ENCODE measurements at regions not wholly inside any gene's neighbourhood (a gene's known extent, or its start where the extent isn't known, plus 50 kb on each side); places are given as distances from the start of the nearest gene placed in this dataset.

DNA sequence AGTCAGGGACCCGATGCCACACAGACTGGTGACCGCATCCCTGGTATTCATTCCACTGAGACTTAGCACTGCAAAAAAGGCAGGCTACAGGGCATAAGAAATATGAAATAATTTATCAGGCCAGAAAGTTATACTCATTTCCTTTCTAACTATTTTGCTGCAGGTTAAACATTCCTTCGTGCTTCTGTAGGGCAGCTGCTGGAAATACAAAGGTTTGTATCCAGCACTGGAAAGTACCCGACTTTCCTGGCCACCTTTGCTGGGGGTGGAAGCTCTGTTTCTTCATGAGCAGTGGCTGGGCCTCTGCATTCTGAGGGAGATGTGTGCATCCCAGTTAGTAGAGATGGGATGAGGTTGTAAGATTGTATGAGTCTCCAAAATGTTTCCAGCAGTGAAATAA, 478.6 kb upstream of the WWC1 start:
- no peak for DNase-seq

DNA sequence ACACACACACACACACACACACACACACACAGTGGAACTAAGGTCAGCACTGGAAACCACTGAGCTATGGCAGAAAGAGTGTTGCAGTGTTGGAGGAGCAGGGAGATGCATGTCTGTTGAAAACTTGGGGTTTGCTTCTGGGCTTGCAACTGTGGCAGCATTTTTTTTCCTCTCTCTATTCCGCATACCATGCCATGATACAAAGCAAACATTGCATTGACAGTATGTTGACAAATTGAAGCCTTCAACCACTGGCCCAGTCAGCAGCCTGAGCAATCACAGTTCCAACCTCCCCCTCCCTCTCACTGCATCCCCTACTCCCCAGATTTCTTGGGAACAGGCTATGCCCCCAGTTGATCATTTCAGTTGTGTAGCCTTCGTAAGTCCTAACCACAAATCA, 478.1 kb upstream of the WWC1 start:
- no peak for DNase-seq

DNA sequence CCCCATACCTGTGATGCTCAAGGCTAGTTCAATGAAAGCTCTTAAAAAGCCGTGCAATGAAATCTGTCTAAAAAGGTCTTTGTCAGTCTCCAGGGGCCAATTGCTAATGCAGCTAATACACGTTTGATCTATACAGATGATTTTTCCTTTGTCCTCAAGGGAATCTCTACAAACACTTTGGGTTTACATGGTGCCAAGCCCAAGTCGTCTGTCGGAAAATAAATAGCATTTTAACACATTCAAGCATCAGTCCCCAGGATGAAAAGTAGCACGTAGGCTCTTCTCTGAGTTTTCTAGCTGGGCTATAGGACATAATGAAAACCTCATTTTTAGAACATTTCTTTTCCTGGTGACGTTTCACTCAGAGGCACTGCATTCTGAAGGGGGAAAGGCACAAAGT, 477.4 kb upstream of the WWC1 start:
- DNase-seq: no peak

DNA sequence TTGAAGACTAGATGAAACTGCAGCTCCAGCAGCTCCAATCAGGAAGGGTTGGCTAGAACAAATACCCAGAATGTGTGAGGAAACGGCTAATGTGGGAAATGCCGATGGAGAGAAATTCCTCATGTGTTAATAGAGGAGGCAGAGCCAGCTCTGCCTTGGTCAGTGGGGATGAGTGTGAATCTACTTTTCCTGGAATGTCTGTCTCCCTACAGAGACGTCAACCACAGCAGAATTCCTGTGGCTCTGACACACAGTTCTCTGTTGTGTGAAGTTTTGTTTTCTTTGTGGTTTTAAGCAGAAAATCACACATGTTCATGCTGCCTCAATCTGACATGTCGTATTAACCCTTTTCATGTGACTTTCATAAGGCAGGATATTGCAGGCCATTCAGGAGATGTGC, 476.6 kb upstream of the WWC1 start:
- DNase-seq: no peak

DNA sequence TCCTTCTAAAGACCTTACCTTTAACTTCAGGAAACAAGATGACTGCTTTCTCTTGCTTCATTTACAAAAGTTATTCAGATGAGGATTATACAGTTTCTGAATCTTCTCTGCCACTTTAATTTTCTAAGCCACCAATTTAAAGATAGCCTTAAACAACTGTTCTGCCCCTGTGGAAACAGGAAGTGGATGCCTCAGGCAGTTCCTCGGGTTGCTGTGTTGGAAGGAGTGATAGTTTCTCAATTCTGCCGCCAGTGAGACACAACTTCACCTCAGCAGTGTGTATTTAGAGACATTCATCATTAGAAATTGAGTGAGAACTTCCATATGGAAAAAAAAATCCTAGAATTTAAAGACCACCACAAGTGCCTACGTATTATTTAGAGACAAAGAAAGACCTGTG, 475.1 kb upstream of the WWC1 start:
- DNase-seq: peak; percentile 9

DNA sequence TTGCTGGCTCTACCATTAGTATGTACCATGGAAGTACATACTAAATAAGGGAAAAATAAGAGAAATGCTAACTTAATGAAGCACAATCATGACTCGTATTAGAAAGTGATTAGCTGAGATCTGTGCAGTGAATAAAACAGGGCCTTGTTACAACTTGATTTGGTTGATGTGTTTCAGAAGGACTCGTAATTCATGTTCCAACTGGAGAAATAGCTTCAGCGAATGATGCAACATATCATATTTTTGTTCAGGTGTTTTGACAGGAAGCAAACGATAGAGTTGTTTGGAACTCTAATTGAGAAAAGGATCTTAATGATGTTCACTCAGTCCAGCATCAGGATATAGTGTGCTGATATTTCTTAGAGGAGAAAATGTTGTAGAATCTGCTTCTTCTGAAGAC, 474.6 kb upstream of the WWC1 start:
- no peak for DNase-seq

DNA sequence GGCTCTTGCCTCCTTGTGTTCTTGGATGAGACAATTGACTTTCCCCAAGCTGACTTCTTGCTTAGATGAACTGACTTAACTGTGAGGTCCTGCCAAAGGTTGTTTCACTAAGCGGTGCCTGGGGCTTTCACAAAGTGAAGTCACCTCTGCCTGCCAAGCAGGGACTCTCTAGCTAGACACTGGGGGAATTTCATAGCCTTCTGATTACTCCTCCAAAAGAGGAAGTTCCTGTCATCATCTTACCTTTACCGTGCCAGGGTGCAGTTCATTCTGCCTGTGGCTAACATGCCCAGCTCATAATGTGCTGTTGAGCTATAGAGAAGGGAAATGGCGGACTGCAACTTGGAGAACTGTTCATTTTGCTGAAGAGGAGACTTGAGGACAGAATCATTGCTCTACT, 472.0 kb upstream of the WWC1 start:
- DNase-seq: no peak

DNA sequence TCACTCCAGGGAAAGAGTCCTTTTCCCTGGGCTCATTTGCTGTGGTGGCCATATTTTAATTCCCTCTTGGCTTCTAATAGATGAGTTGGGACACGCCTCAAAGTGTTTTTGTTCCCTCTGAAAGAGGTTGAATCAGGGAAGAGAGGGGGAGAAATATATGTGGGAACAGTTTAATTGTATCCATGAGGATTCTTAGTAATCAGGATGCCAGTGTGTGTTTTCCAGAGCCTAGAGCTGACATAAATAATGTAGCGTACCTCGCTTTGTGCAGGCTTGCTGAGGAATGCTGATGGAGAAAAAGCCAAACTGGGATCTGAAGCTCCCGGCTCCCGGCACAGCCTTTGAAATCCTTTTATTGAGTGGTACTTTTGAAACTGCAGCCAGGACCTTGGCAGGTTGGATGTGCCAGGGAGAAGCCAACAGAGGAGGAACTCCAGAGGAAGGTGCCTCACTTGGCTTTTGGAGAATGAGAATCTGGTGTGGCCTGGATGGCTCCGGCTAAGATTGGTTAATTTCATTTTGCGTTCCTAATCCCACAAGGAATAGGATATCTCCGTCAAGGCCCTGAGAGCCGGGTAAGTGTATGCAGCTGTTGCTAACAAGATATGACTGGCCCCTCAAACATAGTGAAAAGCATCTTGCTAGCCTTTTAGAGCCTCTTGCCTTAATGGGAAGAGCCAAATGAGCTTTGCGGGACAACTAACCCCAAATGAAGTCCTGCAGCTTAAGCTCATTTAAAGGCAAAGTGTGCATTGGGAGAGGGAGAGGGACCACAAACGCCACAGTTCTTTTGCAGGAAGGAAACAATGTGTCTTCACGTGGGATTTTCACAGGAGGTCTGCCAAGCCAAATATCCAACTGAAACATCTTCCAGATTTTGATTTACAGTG, 471.1 kb upstream of the WWC1 start:
- no peak for DNase-seq

DNA sequence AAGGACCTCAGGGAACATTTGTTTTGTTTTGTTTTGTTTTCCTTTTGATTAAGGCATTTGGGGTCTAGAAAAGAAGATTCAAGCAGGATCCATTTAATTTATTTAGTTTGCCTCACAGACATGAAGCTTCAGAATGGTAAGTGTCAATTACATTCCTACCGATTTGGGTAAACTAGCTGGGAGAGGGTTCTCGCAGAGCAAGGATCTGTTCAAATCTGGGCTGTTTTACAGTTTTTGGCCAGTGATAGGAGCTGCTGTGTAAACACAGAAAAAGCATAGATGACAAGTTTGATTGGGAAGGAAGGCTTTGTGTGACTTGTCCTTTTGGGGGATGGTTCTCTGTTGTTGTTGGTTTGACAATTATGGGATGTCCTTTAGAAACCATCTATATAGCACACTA, 470.3 kb upstream of the WWC1 start:
- no peak for DNase-seq

DNA sequence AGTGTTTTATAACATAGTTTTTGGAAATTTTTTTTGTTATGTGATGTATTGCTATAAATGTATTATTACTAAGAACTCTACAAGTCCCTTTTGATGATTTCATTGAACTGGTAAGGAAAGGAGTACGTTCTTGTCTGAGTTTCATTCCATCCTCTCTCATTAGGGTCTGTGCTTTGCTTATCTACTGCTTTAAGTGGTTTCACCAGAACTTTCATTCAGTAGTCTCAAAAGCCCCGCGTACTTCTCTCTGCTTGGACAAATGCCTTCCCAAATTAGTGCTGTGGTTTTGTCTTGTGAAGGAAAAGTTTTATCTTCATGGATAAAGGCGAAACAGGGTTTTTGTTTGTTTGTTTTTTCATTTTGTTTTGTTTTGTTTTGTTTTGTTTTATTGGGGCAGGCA, 469.8 kb upstream of the WWC1 start:
- DNase-seq: no peak

DNA sequence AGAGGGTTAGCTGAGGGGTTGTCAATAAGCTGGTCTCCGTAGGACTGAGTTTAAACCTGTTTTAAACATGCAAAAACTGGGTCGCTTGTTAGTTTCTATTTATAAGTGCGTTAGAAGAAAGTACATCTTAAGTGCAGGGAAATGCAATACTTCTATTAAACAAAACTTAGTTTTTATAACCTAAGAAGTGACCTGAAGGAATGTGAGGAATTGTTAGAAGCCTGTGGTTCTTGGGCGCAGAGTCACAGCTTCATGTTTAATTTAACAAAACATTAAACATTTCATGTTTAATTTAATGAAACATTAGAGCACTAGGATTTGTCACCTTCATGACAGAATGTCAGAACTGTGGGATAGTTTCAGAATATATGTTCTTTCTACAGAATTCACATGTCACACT, 469.2 kb upstream of the WWC1 start:
- DNase-seq: no peak

DNA sequence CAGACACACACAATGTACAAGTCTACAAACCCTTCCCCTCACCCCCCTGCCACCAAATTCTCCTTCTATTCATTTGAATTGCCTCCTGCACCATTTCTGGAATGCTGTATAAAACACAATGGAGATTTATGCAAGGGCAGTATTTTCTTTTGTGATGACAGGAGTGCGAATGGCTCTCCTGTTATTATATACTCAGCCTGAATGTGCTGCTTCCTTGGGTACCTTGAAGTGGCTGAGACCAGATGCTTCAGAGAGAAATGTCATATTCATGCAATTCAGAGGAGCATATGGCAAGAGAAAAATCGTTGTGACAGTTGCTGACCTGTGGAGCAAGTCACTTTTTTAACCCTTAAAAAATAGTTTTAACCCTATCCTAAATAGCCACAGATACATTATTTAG, 468.0 kb upstream of the WWC1 start:
- no peak for DNase-seq

DNA sequence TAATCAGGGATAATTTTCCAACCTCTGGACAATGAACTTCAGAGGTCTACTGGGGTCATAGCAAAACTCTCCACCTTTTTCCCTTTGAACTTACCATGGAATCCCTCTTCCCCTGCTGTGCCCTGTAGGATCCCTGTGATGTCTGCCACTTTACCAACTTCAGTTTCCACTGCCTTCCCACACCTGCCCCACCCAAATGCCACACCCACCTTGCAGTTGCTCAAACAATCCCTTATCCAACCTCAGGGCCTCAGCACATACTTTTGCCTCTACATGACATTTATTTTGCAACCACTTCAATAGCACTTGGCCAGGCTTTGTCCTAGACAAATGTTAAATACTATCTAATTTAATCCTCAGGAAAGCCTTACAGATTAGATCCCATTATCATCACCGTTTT, 463.7 kb upstream of the WWC1 start:
- no peak for DNase-seq

DNA sequence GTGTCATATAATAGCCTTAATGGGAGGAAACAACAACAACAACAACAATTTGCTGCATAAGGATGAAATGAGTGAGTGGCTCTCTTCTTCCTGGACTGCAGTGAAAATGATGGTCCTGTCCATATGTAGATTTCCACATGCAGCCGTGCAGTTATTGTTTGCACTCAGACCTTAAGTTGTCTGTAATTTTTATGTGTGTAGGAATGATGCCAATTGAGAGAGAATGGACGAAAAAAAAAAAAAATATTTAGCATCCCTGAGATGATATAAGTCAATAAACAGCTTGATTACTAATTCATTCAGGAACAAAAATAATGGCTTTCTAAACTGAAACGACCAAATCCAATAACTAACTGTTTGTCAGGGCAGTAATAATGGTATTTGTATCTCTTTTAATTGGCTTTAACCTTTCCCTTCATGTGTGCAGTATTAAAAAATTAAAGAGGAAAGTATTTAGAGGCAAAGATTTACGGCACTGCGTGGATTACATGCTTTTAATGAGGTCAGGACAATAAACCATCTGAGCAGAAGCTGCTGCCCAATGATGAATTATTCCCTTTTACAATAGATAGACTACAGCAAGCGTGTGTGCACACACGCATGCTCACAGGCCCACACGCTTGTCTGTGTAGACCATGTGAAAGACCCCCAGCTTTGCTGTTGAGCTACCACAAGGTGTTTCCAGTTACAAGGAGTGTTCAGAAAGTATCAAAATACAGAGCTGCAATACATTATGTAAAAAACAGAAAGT, 459.5 kb upstream of the WWC1 start:
- DNase-seq: no peak

DNA sequence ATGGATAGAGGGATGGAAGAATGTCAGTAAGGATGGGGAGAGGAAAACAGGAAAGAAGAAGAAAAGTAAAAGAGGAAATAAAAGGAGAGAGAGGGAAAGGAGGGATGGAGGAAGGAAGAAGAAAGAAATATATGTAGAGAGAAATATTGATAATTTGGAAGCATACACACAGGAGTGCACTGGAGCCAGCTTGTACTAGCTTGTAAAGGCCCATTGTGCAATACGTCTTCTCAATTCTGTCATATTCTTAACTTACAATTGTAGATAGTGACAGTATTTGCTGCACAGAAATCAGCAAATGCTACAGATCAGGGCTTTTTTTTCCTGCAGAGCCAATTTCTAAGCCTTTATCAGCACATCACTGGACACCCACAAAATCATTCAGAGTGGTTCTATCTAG, 458.8 kb upstream of the WWC1 start:
- no peak for DNase-seq

DNA sequence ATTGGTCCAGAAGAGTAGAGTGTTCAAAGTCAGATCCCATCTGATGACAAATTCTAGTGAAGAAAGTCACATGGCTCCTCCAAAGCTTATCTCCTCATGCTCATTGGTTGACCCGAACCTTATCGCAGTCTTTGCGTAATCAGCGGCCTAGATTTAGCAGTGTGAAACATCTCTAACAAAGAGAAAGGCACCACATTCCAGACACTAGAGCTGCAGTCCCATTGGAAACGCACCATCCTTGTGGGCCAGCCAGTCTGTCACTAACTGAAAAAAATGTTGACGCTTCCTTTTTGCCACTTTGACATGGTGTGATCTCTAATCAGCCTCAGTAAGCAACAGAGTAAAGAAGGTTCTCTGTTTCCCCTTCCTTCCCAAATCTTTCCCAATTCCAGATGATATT, 458.0 kb upstream of the WWC1 start:
- no peak for DNase-seq

DNA sequence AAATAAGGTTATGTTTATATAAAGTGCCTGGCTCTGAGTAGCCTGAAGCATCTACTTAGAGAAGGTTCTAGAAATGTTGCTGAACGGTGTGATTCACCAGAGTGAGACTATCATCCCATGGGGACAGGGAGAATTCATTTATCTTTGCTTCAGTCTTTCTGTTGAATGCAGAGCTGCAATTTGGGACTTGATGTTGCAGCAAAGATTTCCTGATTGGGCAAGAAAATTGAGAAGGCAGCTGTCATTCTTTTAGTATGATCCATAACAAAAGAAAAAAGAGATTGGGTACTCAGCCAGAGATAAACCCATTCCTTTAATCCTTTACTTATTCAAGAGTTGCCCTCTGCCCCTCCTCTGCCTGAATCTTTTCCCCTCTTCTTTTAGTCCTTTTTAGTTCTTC, 456.3 kb upstream of the WWC1 start:
- DNase-seq: no peak

DNA sequence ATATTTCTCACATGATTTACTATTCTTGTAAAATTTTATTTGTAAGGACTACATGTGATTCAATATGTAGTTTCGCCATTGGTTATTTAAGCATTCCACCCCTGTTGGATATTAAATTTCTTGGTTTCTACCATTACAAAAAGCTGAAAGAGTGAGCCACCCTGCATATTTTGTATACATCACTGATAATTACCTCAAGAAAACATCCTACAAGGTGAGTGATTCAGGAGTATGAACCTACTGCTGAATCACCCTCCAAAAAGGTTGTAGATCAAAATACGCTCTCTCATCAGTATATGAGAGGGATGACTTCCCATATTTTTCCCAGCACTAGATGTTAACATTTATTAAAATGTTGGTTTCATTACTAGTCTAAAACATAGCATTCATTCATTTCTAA, 454.3 kb upstream of the WWC1 start:
- no peak for DNase-seq

DNA sequence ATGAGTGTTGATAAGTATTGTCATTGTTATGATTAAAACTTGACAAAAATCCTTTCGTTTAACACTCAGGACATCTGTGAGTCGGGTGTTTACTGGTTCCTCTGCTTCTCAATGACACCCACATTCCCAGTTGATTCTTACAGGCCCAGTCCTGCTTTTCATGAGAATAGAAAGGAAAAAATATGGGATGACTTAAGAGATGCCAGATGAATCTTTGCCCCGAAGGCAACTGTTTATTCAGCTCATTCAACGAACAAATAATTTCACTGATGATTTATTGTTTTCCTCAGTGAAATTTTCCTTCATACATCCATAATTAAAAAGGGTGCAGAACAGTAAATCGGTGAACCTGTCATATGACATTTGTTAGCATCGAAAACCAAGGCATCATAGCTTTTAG, 452.4 kb upstream of the WWC1 start:
- DNase-seq: no peak

DNA sequence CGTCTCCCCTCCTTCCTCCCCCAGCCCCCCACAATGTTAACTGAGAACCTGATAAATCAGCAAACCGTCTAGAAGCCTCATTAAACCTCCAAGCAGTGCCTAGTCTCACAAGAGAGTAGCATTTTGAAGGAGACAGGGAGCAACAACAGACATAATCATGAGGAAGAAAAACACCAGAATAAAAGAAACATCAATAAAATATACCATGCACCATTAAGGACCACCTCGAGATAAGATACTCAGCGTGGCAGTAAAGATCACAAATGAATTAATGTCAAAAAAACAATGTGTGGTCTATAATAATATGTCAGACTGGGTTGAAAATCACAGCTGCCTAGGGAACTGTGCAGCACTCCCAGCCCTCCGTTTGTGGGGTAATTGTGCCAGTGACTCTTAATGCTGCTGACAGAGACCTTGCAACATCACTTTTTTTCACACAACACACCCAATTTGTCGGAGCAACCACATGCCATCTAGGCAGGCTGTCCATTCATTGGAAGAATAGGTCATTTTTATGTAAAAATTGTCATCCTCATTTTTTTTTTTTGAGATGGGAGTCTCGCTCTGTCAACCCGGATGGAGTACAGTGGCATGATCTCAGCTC, 450.8 kb upstream of the WWC1 start:
- DNase-seq: no peak

DNA sequence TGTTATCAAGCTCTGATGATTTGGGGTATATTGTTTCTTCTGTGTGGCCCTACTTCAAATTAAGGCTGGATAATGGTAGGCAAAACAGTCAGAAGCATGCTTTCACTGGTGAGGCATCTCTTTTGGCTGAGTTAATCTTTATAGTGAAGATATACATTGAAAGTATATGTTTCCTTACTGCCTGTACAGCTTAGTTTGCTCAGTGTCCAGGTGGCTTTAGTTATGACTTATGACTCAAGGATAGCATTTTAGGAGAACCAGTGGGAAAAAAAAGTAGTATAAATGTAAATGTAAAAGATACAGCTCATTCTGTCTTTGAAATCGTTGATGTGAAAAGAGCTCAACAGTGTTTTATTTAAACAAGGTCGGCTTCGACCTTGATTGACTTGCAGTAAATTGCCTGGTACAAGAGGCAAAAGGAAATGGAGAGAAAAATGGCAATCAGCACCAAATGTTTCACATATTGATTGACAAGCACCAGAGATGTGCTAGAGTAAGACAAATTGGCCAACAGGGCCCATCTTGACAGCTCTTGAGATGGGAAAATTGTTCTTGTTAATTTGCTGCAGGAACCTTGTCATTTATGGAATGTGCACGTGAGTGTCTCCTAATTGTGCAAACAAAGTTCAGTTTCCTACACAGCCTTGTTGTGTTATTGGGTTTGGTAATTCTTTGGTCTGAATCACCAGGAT, 447.4 kb upstream of the WWC1 start:
- DNase-seq: no peak

DNA sequence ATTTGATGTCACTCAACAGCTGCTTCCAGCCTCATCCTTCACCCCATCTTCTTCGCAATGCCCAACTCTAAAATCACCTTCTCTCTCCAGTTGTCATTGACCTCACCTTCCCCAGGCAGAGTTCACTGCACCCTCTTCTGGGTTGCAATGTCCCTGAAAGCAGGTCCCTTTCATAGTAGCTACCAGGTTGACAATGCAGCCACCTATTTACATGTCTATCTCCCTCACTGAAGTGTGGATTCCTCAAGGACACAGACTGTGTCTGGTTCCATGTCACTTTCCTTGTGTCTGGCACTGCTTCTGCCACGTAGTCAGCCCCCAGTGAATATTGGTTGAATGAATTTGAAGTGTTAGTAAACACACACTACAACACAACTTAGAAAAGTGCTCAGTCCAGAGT, 445.5 kb upstream of the WWC1 start:
- no peak for DNase-seq

DNA sequence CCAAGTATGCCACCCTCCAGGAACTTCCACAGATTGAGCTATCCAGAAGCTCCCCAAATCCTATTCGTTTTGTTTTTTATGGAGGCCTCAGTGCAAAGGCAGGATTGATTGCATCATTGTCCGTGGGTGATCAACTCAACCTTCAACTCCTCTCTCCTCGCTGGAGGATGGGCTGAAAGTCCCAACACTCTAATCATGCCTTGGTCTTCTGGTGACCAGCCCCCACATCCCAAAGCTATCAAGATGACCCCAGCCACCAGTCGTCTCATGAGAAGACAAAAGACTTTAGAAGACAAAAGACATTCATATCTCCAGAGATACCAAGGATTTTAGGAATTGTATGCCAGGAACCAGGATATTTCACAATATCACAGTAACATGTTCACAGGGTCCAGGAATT, 441.6 kb upstream of the WWC1 start:
- DNase-seq: no peak

DNA sequence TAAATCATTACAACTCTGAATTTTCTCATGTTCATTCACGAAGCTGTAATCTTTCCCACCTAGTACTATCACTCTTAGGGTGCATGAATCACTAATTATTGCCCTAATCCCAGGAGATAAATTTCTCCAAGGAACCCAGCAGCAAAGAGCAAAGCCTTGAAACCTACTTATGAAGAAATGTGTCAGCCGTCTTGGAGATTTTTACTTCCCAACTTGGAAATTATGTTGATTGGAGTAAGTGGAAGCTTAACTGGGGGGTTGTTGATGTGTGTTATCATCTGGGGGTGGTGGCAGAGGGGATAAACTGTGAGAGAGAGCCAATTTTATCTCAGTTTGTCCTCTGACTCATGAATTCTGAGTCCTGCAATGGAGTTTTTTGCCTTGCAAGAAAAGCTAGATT, 440.5 kb upstream of the WWC1 start:
- DNase-seq: no peak
